HPDE6-E6E7 (cell line): ENCODE measurements at regions not wholly inside any gene's neighbourhood (a gene's known extent, or its start where the extent isn't known, plus 50 kb on each side); places are given as distances from the start of the nearest gene placed in this dataset.
"Not testable (repeated sequence)": the region's sequence is repeated elsewhere in the genome, so short reads cannot be mapped to it uniquely, and the experiment has no call there.

Experiments
- DNase-seq: peaks from one replicate; pipeline ENCODE4 v3.0.0; 2011; ENCODE audit warnings: missing footprints; ENCODE audit errors: extremely low spot score

DNA sequence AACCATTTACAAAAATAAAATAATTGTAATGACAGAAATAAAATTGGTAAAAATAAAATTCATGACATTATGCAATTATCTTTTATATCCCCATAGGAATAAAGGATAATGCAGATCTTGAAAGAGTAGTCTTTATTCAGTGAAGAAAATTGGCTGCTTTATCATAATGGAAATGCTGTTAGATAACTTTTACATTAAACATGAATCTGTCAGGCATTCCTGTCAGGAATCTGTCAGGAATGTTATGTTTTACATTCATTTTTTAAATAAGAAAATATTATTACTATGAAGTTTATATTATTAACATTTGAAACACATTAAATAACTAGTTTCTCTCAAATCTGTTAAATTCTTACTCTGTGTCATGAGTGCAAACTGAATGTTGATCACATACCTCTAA lies 1024.7 kb upstream of the TMEFF2 start:
- no peak for DNase-seq

- DNase-seq: no peak
Observed at GRCh38 chr2:193201583-193201982, 1006.9 kb upstream of the TMEFF2 start.

DNA sequence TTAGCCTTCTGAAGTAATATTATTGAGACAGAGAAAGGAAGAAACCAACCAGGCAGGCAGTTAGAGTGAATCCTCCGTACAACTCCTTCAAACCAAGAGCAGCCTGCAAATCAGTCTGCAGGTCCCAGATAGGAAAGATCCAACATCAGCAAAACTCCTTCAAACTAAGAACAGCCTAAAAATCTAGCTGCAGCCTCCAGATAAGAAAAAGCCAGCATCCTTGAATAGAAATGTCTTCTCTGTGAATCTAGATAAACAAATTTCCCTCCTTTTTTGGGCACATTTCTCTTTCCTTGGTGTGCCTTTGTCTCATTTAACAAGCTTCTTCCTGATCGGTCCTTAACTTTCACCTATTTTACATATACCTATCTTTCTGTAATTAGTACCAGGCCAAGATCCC lies 1004.6 kb upstream of the TMEFF2 start:
- no peak for DNase-seq

- no peak for DNase-seq
Observed at GRCh38 chr2:193187816-193188215, 993.1 kb upstream of the TMEFF2 start.

- not testable (repeated sequence) for DNase-seq
Observed at GRCh38 chr2:193170981-193171380, 976.2 kb upstream of the TMEFF2 start.

DNA sequence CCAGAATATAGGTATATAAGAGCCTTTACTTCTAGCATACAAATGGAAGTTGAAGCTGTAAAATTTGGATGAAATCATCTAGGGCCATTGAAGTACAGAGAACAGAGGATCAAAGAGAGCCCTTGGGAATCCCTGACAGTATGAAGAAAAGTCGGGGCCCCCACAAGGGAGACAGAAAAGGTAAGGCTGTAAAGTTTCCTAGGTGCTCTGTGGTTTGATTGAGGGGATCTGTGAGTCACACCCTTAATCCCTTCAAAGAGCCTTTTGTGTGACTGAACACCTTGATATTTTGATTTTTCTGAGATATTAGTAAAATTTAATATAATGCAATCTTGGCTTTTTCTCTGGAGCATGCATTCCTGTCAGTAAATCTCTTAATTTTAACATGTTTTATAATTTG lies 961.7 kb upstream of the TMEFF2 start:
- no peak for DNase-seq

GRCh38 chr2:193154076-193154475 lies 959.3 kb upstream of the TMEFF2 start:
- no peak for DNase-seq

DNA sequence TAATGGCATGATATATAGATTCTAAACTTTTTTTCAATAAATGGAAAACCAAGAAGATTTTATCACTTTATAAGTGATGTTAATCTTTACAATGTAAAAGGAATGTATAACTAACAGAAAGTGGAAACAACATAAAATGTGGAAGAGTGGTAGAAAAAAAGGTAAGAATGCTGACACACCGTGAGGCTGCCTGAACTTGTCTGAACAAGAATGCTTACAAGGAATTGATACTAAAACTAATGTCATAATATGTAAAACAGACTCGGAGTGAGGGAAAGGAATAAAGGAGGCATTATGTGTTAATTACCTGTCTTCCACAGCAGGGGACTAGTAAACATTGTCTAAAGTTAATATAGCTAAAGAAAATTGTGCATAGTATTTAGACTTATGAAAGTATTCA lies 958.8 kb upstream of the TMEFF2 start:
- DNase-seq: peak; percentile 37

DNA sequence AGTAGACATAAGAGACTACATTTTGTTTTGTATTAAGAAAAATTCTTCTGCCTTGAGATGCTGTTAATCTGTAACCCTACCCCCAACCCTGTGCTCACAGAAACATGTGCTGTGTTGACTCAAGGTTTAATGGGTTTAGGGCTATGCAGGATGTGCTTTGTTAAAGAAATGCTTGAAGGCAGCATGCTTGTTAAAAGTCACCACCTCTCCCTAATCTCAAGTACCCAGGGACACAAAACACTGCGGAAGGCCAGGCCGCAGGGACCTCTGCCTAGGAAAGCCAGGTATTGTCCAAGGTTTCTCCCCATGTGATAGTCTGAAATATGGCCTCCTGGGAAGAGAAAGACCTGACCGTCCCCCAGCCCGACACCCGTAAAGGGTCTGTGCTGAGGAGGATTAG lies 947.7 kb upstream of the TMEFF2 start:
- not testable (repeated sequence) for DNase-seq

GRCh38 chr2:193141998-193142397 lies 947.3 kb upstream of the TMEFF2 start:
- no peak for DNase-seq

DNA sequence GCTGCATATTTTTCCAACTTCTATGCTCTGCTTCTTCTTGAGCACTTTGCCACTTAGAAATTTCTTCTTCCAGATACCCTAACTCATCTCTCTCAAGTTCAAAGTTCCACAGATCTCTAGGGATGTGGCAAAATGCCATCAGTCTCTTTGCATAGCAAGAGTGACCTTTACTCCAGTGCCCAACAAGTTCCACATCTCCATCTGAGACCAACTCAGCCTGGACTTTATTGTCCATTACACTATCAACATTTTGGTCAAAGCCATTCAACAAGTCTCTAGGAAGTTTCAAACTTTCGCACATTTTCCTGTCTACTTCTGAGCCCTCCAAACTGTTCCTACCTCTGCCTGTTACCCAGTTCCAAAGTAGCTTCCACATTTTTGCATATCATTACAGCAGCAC lies 946.2 kb upstream of the TMEFF2 start:
- DNase-seq: not testable (repeated sequence)

GRCh38 chr2:193124815-193125214 lies 930.1 kb upstream of the TMEFF2 start:
- no peak for DNase-seq

- DNase-seq: no peak
Observed at GRCh38 chr2:193114827-193115226, 920.1 kb upstream of the TMEFF2 start.

GRCh38 chr2:193112986-193113385 lies 918.3 kb upstream of the TMEFF2 start:
- DNase-seq: no peak

- DNase-seq: peak; percentile 6
Observed at GRCh38 chr2:193103064-193103463, 908.3 kb upstream of the TMEFF2 start.

DNA sequence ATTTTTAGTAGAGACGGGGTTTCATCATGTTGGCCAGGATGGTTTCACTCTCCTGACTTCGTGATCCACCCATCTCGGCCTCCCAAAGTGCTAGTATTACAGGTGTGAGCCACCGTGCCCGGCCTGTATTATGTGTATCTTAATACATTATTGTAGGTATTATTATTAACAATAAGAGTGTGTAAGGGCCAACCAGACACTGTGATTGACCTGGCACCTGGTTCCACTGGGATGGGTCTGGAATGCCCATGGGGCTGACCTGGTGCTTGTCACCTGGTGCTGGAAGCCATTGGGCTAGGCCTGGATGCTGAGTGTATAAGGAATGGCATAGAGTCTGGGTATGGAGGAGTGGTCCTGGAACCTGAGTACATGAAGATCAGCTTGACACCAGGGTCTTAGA lies 906.9 kb upstream of the TMEFF2 start:
- no peak for DNase-seq

DNA sequence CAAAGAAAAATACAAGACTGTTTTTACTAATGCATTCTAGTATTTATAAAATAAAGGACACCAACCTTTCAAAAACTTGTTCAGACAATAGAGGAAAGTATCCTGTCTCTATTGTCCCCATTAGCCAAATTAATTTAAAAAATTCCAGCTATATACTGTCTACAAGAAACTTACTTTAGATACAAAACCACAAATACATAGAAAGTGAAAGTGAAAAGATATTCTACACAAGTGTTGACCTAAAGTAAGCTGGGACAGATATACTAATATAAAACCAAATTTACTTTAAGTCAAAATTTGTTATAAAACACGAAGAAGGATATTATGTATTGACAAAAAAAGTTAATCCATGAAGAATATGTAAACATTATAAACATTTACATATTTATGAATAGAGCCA lies 893.3 kb upstream of the TMEFF2 start:
- DNase-seq: no peak

GRCh38 chr2:193076995-193077394 lies 882.3 kb upstream of the TMEFF2 start:
- no peak for DNase-seq

DNA sequence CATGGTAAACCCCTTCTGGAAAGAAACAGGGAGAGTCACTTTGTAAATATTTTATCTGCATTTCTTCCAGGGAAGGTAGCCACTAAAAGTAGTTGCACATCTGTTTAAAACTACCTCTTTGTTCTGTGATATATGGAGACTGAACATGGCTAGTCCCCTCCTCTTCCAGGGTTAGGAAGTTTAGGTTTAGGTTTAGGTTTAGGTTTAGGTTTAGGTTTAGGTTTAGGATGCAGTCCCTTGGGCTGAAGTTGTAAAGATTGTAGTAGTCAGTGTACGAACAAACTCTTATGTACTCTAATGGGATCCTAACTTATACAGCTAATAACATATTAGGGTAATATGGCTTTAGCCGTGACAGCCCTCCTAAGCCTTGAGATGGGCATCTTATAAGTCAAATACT lies 880.2 kb upstream of the TMEFF2 start:
- no peak for DNase-seq

DNA sequence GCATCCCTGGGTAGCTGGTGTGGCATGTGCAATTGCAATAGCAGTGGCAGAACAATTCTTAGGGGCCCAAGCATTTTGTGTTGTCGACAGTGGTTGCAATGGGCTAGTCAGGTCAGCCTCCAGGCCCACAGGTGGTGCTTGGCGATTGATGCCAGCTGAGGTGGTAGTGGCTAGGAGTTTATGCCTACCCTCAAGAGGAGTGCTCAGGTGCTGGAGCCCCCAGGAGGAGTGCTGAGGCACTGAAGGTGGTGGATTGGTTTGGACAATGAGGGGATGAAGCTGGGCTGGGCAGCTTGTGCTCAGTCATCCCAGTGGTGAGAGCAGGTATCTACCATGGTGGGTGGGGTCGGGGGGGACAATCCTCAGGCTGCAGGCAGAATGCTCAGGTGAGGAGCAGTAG lies 877.9 kb upstream of the TMEFF2 start:
- no peak for DNase-seq

GRCh38 chr2:193025556-193025955 lies 830.8 kb upstream of the TMEFF2 start:
- not testable (repeated sequence) for DNase-seq

- no peak for DNase-seq
Observed at GRCh38 chr2:193024791-193025190, 830.1 kb upstream of the TMEFF2 start.

DNA sequence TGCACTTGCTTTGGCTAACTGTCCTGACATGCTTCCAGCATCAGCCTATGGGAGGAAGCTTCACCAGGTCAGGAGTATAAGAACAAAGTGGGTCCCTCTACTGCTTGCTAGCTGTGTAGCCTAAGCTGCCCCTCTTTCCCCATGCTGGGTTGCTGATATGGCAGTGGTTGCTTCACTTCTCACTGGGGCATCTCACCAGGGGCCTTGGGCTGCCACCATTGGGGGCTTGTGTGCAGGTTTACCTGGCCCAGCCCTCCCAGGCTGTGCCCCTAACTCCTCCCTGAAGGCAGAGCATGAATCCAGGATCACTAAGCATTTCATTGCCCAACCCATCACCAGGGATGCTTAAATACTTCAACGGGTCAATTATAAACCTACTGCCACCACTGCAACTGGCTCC lies 817.1 kb upstream of the TMEFF2 start:
- DNase-seq: no peak

- no peak for DNase-seq
Observed at GRCh38 chr2:192993059-192993458, 798.3 kb upstream of the TMEFF2 start.

GRCh38 chr2:192983173-192983572 lies 788.4 kb upstream of the TMEFF2 start:
- DNase-seq: no peak
